ENCODE measurements at regions not wholly inside any gene's neighbourhood (a gene's known extent, or its start where the extent isn't known, plus 50 kb on each side); places are given as distances from the start of the nearest gene placed in this dataset.
"Not testable (repeated sequence)": the region's sequence is repeated elsewhere in the genome, so short reads cannot be mapped to it uniquely, and the experiment has no call there.

DNA sequence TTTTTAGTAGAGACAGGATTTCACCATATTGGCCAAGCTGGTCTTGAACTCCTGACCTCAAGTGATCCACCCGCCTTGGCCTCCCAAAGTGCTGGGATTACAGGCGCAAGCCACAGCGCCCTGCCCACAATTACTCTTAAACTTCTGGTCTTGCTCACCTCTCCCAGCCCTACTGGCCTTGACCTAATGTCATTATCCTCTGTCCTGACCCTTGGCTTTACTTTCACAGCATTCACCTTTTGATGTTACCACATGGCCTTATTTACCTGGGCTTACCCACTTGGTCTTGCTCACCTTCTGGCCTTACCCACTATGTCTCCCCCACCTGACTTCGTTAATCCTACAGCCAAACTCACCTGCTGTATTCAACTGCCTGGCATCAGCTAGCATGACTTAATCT, 105.9 kb downstream of the IL12A start:
- no peak for DNase-seq (ENCODE audit: low read depth in 2 of 3, low spot score in 2 of 3)

DNA sequence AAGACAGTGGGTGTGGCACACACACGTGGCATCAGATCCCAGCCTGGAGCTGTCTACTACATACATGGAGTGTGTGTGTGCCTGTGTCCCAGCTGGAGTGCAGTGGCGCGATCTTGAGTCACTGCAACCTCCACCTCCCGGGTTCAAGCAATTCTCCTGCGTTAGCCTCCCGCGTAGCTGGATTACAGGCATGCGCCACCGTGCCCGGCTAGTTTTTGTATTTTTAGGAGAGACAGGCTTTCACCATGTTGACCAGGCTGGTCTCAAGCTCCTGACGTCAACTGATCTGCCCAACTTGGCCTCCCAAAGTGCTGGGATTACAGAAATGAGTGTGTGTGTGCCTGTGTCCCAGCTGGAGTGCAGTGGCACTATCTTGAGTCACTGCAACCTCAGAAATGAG, 108.8 kb downstream of the IL12A start:
- no peak for DNase-seq (ENCODE audit: low read depth in 2 of 3, low spot score in 2 of 3)

DNA sequence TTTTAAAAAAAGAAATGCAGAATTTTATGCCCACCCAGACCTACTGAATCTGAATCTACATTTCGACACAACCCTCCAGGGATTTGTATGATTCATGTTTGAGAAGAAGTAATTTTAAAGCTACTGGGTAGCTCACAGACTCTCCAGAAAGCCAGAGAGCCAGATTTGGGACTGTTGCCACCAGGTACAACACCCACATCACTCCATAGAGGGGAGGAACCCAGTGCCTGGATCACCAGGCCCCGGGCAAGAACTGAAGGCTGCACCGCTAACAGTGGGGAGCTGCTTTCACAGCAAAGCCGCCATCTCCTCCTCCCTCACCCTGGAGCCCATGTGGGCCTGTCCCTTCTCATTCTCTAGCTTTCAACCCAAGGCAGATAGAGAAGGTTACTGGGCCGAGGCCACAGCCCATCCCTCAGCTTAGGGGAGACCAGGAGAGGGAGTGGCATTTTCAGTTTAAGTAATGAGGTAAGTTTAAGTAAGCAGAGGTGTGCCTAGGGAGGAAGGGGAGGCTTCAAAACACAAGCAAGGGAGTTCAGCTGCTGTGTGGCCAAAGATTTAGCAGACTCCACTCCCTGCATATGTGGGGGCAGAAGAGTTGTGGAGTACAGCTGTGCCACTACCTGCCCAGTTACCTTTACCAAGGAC, 109.8 kb downstream of the IL12A start:
- no peak for DNase-seq (ENCODE audit: low read depth in 2 of 3, low spot score in 2 of 3)

DNA sequence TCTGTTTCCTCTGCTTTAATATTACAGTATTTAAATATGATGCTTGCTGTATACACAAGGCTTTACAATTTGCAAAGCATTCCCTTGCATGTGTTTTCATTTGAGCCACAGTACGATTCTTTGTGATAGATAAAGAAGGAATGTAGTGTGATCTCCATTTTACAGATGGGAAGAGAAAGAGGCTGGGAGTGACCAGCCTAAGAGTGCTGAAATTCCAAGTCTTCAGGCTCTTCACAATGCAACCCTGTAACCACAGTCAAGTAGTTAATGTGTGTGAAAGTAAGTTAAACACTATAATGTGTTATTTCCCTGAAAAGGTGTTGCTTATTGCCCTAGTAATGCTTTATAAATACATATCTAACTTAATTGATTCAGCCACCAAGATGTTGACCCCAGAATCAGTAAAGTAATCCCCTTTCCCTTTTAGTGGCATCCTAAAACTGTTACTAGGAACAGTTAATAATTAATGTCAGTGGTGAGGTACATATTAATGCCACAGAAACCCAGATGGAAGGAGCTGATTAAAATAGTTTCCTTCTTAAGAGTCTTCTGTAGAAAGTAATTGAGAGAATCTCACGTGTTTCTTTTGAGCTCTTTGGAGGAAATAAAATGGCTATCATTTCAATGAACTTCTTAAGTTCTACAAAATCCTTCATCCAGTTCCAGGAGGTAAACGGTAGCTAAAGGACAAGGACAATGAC, 110.4 kb downstream of the IL12A start:
- DNase-seq (ENCODE audit: low read depth in 2 of 3, low spot score in 2 of 3): peak in 1 of 3 donors; percentile 53

DNA sequence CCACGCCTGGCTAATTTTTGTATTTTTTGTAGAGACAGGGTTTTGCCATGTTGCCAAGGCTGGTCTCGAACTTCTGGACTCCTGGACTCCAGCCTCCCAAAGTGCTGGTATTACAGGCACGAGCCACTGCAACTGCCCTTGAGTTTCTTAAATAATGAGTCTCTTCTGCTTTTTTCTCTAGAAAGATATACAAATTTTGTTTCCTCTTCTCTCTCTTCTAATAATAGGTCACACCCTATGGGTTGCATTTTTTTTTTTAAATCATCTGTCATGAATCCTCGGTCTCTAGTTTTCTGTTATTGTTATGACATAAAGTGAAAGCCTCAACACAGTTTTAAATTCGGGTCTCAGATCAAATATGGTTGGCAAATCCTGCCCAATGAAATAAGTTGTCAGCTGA, 111.2 kb downstream of the IL12A start:
- peak in 1 of 3 donors; percentile 15 for DNase-seq (ENCODE audit: low read depth in 2 of 3, low spot score in 2 of 3)

DNA sequence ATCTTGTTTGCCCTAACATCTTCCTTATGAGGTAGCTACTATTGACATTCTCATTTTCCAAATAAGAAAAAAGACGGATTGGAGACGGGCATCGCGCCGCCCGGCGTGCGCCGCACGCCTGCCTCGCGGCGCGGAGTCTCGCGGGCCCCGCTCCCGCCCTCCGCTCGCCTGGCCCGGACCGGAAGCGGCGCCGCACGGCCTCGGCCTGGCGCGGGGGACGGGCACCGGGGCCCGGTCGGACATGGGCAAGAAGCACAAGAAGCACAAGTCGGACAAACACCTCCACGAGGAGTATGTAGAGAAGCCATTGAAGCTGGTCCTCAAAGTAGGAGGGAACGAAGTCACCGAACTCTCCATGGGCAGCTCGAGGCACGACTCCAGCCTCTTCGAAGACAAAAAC, 112.0 kb downstream of the IL12A start:
- no peak for DNase-seq (ENCODE audit: low read depth in 2 of 3, low spot score in 2 of 3)

DNA sequence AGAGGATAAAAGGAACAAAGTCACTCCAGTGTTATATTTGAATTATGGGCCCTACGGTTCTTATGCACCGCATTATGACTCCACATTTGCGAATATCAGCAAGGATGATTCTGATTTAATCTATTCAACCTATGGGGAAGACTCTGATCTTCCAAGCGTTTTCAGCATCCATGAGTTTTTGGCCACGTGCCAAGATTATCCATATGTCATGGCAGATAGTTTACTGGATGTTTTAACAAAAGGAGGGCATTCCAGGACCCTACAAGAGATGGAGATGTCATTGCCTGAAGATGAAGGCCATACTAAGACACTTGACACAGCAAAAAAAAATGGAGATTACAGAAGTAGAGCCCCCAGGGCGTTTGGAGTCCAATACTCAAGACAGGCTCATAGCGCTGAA, 113.4 kb downstream of the IL12A start:
- not testable (repeated sequence) for DNase-seq (ENCODE audit: low read depth in 2 of 3, low spot score in 2 of 3)

DNA sequence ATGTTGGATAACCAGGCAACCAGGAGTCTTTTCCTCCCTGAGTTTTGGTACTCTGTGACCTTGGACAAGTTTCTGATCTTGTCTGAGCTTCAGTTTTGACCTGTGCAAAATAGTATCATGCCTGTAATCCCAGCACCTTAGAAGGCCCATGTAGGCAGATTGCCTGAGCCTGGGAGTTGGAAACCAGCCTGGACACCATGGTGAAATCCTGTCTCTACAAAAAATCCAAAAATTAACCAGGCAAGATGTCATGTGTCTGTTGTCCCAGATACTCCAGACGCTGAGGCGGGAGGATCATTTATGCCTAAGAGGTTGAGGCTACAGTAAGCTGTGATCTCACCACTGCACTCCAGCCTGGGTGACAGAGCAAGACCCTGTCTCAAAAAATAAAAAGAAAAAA, 114.8 kb downstream of the IL12A start:
- no peak for DNase-seq (ENCODE audit: low read depth in 2 of 3, low spot score in 2 of 3)

DNA sequence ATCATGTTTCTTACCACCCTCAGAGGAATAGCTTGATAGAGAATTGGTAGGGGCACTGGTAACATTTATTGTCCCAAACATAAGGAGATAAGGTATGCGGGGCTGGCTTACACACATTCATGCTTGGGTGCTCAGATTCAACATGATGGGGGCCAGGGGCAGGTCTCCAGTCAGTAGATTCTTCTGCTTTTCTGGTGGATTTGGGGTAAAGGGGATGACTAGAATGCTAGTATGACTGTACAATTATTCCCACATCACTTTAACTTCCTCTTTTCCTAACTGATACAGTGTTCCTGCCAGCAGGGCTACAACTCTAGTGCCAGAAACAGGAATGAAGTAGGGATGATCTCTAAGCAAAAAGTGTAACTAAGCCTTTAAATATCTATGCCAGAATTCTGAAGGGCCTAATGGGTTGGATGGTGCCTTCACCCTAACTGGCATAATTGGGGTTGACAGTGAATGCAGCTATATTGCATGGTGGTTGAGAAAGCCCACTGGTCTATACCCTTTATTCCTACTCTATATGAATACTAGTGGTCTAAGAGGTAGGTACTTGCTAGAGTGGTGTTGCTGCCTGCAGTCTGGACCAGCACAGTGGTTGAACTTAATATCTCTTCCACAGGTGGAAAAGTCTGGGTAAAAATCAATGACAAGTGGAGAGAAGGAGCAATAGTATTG, 117.4 kb downstream of the IL12A start:
- peak in 1 of 3 donors; percentile 42 for DNase-seq (ENCODE audit: low read depth in 2 of 3, low spot score in 2 of 3)

DNA sequence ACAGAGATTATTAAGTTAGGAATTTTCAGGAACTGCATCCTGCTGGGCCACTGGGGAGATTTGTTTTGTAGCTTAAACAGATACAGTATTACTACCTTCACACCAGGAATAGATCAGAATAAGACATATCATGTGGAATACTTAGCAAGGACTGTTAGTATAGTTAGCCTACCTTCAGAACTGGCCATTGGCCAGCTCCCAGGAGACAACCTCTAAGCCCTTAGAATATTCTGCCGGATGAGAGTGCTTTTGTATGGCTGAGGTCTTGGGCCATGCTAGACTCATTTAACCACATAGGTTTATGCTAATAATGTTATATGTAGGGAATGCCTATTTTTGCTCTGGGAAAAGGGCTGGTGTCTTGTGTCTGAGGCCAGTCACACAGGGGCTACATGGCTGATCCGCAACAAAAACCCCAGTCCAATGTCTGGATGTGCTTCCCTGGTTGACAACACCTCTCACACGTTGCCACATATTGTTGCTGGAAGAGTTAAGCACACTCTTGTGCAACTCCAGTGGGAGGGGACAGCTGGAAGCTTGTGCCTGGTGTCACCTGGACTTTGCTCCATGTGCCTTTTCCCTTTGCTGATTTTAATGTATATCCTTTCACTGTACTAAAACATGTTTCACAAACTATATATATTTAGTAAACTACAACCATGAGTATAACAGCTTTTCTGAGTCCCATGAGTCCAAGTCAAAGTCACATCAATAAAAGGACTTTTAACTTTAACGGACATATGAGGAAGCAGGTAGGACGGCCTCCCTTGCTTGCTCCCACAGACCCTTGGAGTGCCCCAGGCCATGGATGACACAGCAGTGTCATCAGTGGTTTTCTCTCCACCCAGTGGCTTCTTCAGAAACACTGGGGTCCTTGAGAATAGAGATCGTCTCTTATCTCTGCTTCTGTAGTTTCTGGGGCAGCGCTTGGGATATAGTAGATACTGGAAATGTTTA, 118.0 kb upstream of the C3orf80 start:
- DNase-seq (ENCODE audit: low read depth in 2 of 3, low spot score in 2 of 3): peak in 1 of 3 donors; percentile 7

DNA sequence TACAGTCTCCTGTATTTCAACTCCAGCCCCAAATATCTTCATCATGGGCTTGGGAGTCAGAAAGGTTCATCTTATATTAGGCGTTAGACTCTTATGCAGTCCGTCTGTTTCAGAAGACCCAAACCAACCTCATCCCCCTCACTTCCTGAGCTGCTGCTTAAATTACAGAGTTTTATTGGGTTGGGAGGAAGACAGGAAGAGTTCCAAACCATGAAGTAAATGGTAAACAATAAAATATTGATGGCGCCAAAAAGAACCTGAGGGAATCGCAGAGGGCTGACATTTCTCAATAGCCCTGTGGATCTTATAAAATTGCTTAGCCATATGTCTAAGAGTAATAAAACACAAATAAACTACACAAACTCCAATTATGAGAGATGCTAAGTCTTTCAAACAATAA, 116.9 kb upstream of the C3orf80 start:
- DNase-seq (ENCODE audit: low read depth in 2 of 3, low spot score in 2 of 3): no peak

DNA sequence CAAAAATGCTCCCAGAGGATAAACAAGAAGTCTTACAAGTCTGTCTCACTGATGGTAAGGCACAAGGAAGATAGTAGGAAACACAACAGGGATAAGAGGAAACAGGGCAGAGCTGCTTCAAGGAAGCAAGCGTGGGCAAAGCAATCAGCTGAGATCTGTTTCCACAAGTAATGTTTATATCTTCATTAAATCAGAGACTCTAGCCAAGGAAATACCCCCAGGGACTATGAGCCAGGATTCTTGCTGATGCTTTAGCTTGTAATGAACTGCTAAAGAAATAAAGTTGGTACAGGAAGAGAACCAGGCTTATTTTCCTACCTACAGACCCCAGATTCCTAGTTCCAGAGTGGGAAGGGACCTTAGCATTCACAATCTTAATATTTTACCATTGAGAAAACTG, 112.7 kb upstream of the C3orf80 start:
- DNase-seq (ENCODE audit: low read depth in 2 of 3, low spot score in 2 of 3): no peak

DNA sequence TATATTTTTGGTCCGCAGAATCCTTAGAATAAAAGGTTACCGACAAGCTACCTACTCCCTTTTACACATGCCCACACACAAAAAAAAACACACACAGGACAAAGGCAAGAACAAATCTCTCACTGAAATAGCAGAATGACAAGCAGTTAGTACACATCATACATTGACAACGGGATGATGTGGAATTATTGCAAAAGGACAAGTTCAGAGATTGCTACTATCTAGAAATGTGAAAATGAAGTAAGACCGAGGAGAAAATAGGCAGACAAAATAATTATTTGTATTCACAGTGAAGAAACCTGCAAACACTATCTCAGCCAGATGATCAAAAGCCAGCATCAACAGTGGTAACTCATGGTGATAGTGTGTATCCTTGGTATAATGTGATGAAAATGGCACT, 112.2 kb upstream of the C3orf80 start:
- no peak for DNase-seq (ENCODE audit: low read depth in 2 of 3, low spot score in 2 of 3)

DNA sequence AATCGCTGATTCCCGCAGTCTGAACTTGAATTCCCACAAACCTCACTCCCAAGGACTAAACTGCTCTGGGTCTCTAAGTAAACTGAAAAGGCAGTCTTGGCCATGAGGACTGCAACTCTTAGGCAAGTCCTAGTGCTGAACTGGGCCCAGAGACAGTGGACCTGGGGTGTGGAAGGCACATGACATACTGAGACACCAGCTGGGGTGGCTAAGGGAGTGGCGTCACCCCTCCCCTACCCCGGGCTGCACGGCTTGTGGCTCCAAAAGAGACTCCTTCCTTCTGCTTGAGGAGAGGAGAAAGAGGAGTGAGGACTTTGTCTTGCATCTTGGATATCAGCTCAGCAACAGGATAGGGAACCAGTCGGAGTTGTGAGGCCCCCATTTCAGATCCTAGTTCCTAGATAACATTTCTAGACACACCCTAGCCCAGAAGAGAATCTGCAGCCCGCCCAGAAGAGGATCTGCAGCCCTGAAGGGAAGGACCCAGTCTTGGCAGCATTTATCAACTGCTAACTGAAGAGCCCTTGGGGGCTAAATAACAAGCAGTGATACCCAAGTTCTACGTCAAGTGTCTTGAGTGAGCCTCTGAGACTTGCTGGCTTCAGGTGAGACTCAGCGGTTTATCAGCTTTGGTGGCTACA, 110.7 kb upstream of the C3orf80 start:
- no peak for DNase-seq (ENCODE audit: low read depth in 2 of 3, low spot score in 2 of 3)

DNA sequence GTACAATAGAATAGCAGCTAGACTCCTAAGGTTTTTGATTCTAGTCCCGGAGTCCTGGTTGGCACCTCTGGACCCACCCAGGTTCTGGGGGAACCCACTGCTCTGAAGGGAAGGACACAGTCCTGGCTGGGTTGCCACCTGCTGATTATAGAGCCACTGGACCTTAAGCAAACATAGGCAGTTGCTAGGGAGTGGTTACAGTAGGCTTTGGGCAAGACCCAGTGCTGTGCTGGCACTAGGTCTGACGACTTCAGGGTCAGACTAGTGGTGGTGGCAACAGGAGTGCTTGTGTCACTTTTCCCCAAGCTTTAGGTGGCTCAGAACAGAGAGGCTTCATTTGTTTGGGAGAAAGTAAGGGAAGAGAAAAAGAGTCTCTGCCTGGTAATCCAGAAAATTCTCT, 109.8 kb upstream of the C3orf80 start:
- DNase-seq (ENCODE audit: low read depth in 2 of 3, low spot score in 2 of 3): no peak

DNA sequence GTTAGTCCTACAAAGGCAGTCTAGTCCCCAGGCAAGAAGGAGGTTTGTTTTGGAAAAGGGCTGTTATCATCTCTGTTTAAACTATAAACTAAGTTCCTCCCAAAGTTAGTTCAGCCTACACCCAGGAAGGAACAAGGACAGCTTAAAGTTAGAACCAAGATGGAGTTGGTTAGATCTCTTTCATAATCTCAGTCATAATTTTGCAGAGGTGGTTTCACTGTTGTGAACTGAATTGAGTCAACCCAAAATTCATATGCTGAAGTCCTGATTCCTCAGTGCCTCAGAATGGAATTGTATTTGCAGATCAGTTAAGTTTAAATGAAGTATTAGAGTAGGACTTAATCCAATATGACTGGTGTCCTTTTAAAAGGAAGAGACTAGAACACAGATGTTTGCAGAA, 101.0 kb upstream of the C3orf80 start:
- DNase-seq (ENCODE audit: low read depth in 2 of 3, low spot score in 2 of 3): no peak

DNA sequence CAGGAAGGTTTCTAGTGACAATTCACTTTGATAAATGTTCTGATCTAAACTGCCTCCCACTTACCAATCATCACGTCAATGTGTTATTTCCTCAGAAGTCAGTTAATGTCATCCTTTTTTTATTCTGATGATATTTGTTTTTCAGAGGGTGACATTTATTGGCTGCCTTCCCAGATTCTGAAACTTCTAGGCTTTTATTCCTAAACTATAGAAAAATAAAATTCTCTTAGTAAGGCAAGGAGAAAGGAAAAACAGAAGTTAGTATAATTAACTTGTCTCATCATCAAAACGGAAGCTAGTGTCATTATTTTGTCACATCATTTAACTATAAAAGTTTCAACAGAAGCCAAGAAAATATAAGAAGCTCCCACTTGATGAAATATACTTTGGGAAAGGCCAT, 100.0 kb upstream of the C3orf80 start:
- no peak for DNase-seq (ENCODE audit: low read depth in 2 of 3, low spot score in 2 of 3)

DNA sequence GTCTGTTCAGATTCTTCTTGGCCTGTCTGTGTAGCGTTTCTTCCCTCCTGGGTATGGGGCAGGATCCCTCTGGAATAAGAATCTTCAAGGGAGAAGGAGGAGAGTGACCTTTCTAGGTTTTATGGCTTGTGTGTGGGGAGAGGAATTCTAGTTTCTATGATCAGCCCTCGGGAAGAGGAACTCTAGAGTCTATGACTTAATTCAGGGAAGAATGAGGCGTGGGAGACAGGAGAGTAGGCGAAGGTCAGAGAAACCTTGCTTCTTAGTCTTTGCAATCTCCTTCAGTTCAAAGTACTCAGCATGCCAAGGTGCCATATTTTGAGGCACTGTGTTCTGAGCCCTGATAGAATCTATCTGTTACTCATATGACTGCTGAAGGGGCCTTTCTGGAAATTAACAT, 99.2 kb upstream of the C3orf80 start:
- DNase-seq (ENCODE audit: low read depth in 2 of 3, low spot score in 2 of 3): no peak

DNA sequence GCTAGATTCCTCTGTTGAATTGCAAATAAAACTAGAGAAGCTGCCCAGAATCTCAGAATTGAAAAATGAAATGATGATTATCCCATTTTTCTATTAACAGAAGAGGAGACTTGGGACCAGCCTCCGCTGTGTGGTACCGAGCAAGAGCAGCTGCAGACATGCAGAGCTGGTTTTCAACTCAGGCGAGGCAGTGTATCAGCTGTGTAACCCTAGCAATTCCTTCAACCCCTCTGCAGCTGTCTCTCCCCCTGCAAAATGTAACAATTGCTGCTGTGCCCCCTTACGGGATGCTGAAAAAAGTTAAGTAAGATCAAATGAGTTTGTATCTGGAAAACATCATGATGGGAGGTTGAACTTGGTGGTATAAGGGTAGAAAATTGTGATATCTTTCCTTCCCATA, 98.5 kb upstream of the C3orf80 start:
- no peak for DNase-seq (ENCODE audit: low read depth in 2 of 3, low spot score in 2 of 3)

DNA sequence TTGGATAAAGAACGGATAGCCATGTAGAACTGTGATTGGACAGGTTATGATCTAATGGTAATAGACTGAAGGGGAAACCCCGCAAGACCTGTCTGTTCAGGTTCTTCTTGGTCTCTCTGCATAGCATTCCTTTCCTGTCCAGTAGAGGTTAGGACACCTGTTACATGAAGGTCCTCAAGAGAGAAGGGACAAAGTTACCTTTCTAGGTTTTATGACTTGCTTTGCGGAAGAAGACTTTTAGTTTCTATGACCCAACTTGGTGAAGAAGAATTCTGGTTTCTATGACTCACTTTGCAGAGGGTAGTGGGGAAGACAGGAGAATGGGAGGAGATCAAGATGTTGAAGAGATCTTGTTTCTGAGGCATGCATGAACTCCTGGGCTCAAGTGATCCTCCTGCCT, 97.9 kb upstream of the C3orf80 start:
- no peak for DNase-seq (ENCODE audit: low read depth in 2 of 3, low spot score in 2 of 3)

DNA sequence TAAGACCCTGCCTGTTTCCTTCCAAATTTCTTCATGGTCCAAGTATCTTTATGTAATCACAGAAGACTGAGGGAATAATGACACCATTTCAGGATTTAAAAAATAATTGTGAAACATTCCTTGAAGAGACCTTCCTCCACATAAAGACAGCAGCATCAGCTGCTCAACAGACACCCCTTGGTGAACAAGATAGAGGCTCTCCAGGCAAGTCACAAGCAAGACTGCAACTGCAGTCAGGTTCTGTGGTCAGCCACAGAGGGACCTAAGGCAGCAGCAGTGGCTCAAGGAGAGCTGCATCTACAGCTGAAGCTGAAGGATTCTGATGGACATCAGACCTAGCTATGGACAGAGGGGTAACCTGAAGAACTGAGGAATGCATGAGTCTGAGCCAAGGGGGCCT, 97.2 kb upstream of the C3orf80 start:
- no peak for DNase-seq (ENCODE audit: low read depth in 2 of 3, low spot score in 2 of 3)

Data from hematopoietic multipotent progenitor cell (in vitro differentiated cells).